Colonic mucosa (tissue), 4 donors: ENCODE measurements at regions not wholly inside any gene's neighbourhood (a gene's known extent, or its start where the extent isn't known, plus 50 kb on each side); places are given as distances from the start of the nearest gene placed in this dataset.

Experiments
- DNase-seq: peaks from one replicate; pipeline ENCODE4 v3.0.0-alpha.2; 2020
- H3K27ac ChIP-seq: fragments of 200-600 bp; one replicate; pipeline ENCODE4 v1.8.0; 2021
- H3K27me3 ChIP-seq: fragments of 200-600 bp; one replicate; pipeline ENCODE4 v1.8.0; 2021
- H3K36me3 ChIP-seq: fragments of 200-600 bp; one replicate; pipeline ENCODE4 v1.8.0; 2021
- H3K4me1 ChIP-seq: fragments of 200-600 bp; one replicate; pipeline ENCODE4 v1.8.0; 2021; ENCODE audit warnings: mild to moderate bottlenecking
- H3K4me3 ChIP-seq: fragments of 200-600 bp; one replicate; pipeline ENCODE4 v1.8.0; 2021
- H3K9ac ChIP-seq, 2 donors: one replicate each; pipeline ENCODE4 v1.7.0; 2013; ENCODE audit warnings: control low read depth in 2 of 2, low read depth in 2 of 2, low read length in 2 of 2
- H3K9me3 ChIP-seq: fragments of 200-600 bp; one replicate; pipeline ENCODE4 v1.8.0; 2021
- CTCF ChIP-seq: fragments of 200-600 bp; IDR thresholded peaks from one replicate; pipeline ENCODE4 v1.8.0; 2022; ENCODE audit warnings: antibody characterized with exemption, mild to moderate bottlenecking
- intact Hi-C: fragments of 100-400 bp; cut with DNase I; formaldehyde crosslinking; loops from one replicate; pipeline ENCODE4 v1.14.1; 2022
- donor health status: healthy.
- donor health status: DM: no; HTN: no; CAD: no.
- donor health status: DM: no; HTN: no; CAD: no.

- Histone ChIP-seq H3K36me3 (no peaks in the 10 kb centered on the region), H3K9me3 (no peaks in the 10 kb centered on the region), H3K4me1 (no peaks in the 10 kb centered on the region), H3K27ac (no peak overlapping the region), H3K4me3 (no peak overlapping the region), H3K9ac (no peak overlapping the region), H3K27me3 (no peaks in the 10 kb centered on the region)
- no peak for DNase-seq
- intact Hi-C loops: no loop called here
- TF ChIP-seq CTCF: no peak
These were observed 507.1 kb downstream of the PLPP3 start for GRCh38 chr1:56072310-56072709.

GRCh38 chr1:56071351-56071750, 508.0 kb downstream of the PLPP3 start:
- H3K9me3 ChIP-seq: no peaks in the 10 kb centered on the region
- no peaks in the 10 kb centered on the region for H3K36me3 ChIP-seq
- intact Hi-C loops: no loop called here
- TF ChIP-seq CTCF: no peak
- no peak for DNase-seq
- H3K4me3 ChIP-seq: no peak overlapping the region
- no peaks in the 10 kb centered on the region for H3K27me3 ChIP-seq
- H3K9ac ChIP-seq: no peak overlapping the region
- no peaks in the 10 kb centered on the region for H3K4me1 ChIP-seq
- H3K27ac ChIP-seq: no peak overlapping the region

GRCh38 chr1:56070601-56071000, 508.8 kb downstream of the PLPP3 start:
- no peaks in the 10 kb centered on the region for H3K4me1 ChIP-seq
- no peak for TF ChIP-seq CTCF
- H3K9me3 ChIP-seq: no peaks in the 10 kb centered on the region
- H3K4me3 ChIP-seq: no peak overlapping the region
- H3K27ac ChIP-seq: no peak overlapping the region
- H3K27me3 ChIP-seq: no peaks in the 10 kb centered on the region
- H3K9ac ChIP-seq: no peak overlapping the region
- no peak for DNase-seq
- intact Hi-C loops: no loop called here
- H3K36me3 ChIP-seq: no peaks in the 10 kb centered on the region

GRCh38 chr1:56069824-56070223, 509.5 kb downstream of the PLPP3 start:
- no peak for DNase-seq
- Histone ChIP-seq H3K36me3 (no peaks in the 10 kb centered on the region), H3K4me1 (no peaks in the 10 kb centered on the region), H3K9ac (no peak overlapping the region), H3K4me3 (no peak overlapping the region), H3K27ac (no peak overlapping the region), H3K9me3 (no peaks in the 10 kb centered on the region), H3K27me3 (no peaks in the 10 kb centered on the region)
- intact Hi-C loops: no loop called here
- TF ChIP-seq CTCF: no peak

- DNase-seq: no peak
- Histone ChIP-seq H3K4me3 (no peak overlapping the region), H3K9ac (no peak overlapping the region), H3K9me3 (no peaks in the 10 kb centered on the region), H3K27me3 (no peaks in the 10 kb centered on the region), H3K27ac (no peak overlapping the region), H3K4me1 (no peaks in the 10 kb centered on the region), H3K36me3 (no peaks in the 10 kb centered on the region)
- no peak for TF ChIP-seq CTCF
- intact Hi-C loops: no loop called here
These were observed 510.5 kb downstream of the PLPP3 start for GRCh38 chr1:56068908-56069307.

GRCh38 chr1:56068210-56068609, 511.2 kb downstream of the PLPP3 start:
- no peak for DNase-seq
- Histone ChIP-seq H3K27ac (no peak overlapping the region), H3K36me3 (no peaks in the 10 kb centered on the region), H3K9ac (no peak overlapping the region), H3K4me1 (no peaks in the 10 kb centered on the region), H3K4me3 (no peak overlapping the region), H3K9me3 (no peaks in the 10 kb centered on the region), H3K27me3 (no peaks in the 10 kb centered on the region)
- TF ChIP-seq CTCF: no peak
- intact Hi-C loops: no loop called here
